Epithelial cell of esophagus (primary cell): ENCODE measurements at regions not wholly inside any gene's neighbourhood (a gene's known extent, or its start where the extent isn't known, plus 50 kb on each side); places are given as distances from the start of the nearest gene placed in this dataset.

Source experiments
- DNase-seq: peaks from one replicate; pipeline ENCODE4 v3.0.0; 2010; ENCODE audit warnings: low read depth
- H3K4me3 ChIP-seq: 2 replicates; pipeline ENCODE4 v1.5.1; 2011; ENCODE audit warnings: mild to moderate bottlenecking, low read length, control low read depth
- TF ChIP-seq, protein P1 (sequence below): IDR thresholded peaks from 2 replicates; pipeline ENCODE4 v1.5.1; 2011; ENCODE audit warnings: low read depth, mild to moderate bottlenecking, low read length, control low read depth, inconsistent platforms; ENCODE audit not compliant: insufficient read depth; ENCODE audit errors: missing control alignments

DNA sequence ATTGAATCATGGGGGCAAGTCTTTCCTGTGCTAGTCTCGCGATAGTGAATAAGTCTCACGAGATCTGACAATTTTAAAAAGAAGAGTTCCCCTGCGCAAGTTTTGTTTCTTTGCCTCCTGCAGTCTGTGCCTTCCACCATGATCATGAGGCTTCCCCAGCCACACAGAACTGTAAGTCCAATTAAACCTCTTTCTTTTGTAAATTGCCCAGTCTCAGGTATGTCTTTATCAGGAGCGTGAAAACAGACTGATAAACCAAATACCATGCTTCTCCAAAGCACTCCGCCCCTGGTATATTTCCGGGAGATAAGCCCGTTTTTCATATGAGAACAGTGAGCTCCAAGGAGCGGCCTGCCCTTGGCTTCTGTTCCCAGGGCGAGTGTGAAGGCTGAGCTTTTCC lies 118.9 kb downstream of the EVX1 start:
- no peak overlapping the region for H3K4me3 ChIP-seq
- no peak for DNase-seq
- TF ChIP-seq, protein P1, sequence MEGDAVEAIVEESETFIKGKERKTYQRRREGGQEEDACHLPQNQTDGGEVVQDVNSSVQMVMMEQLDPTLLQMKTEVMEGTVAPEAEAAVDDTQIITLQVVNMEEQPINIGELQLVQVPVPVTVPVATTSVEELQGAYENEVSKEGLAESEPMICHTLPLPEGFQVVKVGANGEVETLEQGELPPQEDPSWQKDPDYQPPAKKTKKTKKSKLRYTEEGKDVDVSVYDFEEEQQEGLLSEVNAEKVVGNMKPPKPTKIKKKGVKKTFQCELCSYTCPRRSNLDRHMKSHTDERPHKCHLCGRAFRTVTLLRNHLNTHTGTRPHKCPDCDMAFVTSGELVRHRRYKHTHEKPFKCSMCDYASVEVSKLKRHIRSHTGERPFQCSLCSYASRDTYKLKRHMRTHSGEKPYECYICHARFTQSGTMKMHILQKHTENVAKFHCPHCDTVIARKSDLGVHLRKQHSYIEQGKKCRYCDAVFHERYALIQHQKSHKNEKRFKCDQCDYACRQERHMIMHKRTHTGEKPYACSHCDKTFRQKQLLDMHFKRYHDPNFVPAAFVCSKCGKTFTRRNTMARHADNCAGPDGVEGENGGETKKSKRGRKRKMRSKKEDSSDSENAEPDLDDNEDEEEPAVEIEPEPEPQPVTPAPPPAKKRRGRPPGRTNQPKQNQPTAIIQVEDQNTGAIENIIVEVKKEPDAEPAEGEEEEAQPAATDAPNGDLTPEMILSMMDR = no peak

- no peak overlapping the region for H3K4me3 ChIP-seq
- no peak for DNase-seq
- TF ChIP-seq, protein P1 = no peak
These were observed 119.4 kb downstream of the EVX1 start for GRCh38 chr7:27362026-27362425.

GRCh38 chr7:27364344-27364758 lies 121.7 kb downstream of the EVX1 start:
- H3K4me3 ChIP-seq = no peak overlapping the region
- TF ChIP-seq, protein P1 = no peak
- DNase-seq = peak; percentile 46

- TF ChIP-seq, protein P1 = no peak
- H3K4me3 ChIP-seq = no peak overlapping the region
- DNase-seq = no peak
These were observed 124.8 kb downstream of the EVX1 start for GRCh38 chr7:27367179-27367932.

DNA sequence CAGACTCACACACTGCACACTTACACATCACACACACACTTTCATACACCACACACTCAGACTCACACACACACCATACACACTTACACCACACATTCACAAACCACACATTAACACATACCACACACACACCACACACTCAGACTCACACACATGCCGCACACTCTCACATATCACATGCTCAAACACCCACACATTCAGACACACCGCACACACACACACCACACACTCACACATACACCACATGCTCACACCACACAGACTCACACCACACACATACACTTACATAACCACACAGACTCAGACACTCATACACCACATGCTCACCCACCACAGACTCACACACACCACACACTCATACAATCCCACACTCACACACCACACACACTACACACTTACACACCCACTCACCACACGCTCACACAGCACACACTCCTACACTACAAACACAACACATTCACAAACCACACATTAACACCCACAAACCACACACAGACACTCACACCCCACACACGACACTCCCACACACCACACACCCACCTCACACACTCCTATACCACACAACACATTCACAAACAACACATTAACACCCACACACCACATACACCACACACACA lies 125.4 kb downstream of the EVX1 start:
- TF ChIP-seq, protein P1 = no peak
- no peak for DNase-seq
- no peak overlapping the region for H3K4me3 ChIP-seq

DNA sequence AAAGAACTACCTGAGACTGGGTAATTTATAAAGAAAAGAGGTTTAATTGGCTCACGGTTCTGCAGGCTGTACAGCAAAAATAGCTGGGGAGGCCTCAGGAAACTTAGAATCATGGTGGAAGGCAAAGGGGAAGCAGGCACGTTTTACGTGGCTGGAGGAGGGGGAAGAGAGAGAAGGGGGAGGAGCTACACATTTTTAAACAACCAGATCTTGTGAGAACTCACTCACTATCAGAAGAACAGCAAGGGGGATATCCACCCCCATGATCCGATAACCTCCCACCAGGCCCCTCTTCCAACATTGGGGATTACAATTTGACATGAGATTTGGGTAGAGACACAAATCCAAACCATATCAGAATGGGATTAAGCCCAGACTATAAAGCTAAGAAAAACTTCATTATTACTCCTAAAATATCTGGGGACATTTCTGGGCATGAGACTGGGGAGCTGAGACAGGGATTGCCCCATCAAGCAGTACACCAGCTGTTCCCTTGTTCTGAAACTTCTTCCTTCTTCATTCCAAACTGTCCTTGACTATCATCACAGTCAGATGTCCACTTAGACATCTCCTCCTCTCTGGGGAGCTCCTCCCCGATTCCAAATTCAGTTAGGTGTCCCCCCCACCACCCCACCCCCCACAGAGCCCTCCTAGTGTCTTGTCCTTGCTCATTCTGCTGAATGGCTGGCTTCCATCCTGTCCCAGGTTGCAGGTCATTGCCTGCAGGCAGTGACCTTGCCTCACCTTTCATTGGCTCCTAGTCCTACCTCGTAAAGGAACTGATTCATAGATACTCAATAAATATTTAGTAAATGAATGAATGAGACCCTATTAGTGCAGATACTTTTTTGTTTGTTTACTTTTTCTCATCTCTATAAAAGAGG lies 132.6 kb downstream of the EVX1 start:
- no peak overlapping the region for H3K4me3 ChIP-seq
- DNase-seq = no peak
- TF ChIP-seq, protein P1 = no peak
